GM21619 (cell line): ENCODE measurements at regions not wholly inside any gene's neighbourhood (a gene's known extent, or its start where the extent isn't known, plus 50 kb on each side); places are given as distances from the start of the nearest gene placed in this dataset.
"Not testable (repeated sequence)": the region's sequence is repeated elsewhere in the genome, so short reads cannot be mapped to it uniquely, and the experiment has no call there.

Experiments
- ATAC-seq: cut with Tn5 transposase; IDR thresholded peaks from one replicate; pipeline ENCODE4 v1.9.1; 2021; ENCODE audit not compliant: unreplicated experiment

DNA sequence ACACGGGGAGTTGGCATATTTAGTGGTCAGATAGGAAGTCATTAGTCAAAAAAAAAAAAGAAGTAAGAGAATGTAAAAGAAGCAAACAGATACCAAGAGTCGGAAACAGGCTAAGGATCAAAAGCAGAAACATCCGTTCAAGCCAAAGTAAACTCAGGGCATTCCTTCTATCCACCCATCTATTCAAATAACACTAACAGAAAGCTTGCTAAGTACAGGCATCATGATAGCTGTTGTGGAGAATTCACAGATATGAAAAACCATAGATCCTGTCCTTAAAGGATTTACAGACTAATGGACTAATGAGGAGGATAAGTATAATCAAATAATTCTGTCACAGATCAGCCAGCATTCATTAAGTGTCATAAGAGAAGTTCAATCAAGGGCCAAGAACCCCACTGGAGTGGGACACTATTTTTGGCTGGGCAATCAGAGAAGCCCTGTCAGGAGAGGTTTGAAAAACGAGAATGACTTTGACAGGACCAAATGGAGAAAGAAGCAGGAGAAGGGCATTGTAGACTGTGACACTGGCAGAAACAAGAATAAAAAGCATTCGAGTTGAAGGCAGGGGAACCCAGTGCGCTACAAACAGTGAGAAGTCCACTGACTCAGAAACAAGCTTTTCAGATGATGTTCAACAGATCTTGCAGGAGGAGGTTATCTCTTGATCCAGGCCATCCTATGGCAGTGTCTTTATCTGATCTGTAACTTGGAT lies 154.2 kb upstream of the TSLP start:
- ATAC-seq, result no peak

DNA sequence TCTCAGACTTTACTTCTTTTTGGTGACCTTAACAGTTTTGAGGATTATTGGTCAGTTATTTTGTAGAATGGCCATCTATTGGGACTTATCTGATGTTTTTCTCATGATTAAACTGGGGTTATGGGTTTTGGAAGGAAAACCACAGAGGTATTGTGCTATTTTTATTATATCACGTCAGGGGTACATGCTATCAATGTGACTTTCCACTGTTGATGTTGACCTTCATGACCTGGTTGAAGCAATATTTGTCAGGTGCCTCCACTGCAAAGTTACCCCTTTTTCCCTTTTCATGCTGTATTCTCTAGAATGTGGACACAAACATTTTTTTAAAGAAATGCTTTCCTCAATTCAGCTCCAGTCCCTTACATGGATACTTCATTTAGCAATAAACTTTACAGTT lies 152.8 kb upstream of the TSLP start:
- ATAC-seq, result no peak

DNA sequence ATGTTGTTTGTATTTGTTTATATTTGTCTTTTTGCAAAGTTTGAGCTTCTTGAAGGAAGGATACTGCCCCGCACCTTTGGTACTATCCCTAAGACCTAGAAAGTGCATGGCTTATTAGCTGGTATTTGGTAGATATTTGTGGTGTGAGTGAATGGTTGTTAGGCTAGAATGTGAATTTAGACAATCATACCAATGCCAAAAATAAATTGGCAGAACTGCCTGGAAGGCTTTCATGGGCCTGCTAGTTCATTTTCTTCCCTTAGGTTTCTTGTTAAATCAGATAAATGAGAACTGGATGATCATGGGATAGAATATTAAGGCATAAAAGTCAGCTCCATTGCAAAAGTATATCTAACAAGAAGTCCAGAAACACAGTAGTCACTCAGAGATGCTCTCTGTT lies 147.5 kb upstream of the TSLP start:
- no peak for ATAC-seq

- ATAC-seq, result no peak
Observed at GRCh38 chr5:110925398-110925797, 146.1 kb upstream of the TSLP start.

GRCh38 chr5:110925916-110926315 lies 145.6 kb upstream of the TSLP start:
- ATAC-seq, result no peak

- peak; percentile 98 for ATAC-seq
Observed at GRCh38 chr5:110932755-110933488, 138.6 kb upstream of the TSLP start.

- no peak for ATAC-seq
Observed at GRCh38 chr5:110940136-110940535, 131.4 kb upstream of the TSLP start.

DNA sequence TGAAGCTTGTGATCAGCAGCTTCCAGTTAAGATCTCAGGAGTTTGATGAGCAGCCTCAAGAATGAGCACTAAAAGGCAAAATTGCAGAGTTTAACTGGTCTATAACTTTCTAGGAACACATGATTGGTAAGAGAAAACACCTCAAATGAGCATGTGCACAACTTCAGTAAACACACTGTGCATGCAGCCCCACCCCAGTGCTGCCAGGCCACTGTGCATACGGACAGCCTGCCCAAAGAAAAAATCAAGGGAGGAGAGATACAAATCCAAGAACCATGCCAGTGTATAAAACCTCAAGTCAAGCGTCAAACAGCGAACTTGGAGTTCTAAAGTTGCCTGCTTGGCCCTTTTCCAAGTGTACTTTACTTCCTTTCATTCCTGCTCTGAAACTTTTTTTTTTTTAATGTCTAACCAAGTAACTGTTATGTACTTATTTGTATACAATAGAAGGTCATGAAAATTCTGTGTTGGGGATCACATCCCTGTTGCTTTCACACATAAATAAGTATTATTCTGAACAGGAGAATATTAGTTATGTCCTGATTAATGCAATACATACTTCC lies 125.6 kb upstream of the TSLP start:
- no peak for ATAC-seq

DNA sequence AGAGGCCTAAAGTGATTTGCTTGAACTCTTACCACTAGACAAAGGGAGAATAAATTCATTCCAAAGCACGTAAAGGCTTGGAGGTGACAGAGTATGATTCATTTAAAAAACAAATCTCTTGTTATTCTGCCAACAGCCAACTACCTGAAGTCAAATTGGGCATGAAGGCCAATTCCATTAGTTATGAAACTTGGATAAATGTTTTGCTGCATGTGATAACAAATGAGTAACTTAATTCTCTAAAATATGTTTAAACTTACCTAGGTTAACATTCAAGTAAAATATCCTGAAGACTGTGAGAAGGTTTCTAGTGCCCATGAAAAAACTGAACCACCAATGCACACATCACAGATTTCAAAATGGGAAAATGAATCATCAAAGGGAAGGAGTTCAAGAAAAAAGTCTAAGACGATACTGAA lies 120.1 kb upstream of the TSLP start:
- ATAC-seq, result no peak

DNA sequence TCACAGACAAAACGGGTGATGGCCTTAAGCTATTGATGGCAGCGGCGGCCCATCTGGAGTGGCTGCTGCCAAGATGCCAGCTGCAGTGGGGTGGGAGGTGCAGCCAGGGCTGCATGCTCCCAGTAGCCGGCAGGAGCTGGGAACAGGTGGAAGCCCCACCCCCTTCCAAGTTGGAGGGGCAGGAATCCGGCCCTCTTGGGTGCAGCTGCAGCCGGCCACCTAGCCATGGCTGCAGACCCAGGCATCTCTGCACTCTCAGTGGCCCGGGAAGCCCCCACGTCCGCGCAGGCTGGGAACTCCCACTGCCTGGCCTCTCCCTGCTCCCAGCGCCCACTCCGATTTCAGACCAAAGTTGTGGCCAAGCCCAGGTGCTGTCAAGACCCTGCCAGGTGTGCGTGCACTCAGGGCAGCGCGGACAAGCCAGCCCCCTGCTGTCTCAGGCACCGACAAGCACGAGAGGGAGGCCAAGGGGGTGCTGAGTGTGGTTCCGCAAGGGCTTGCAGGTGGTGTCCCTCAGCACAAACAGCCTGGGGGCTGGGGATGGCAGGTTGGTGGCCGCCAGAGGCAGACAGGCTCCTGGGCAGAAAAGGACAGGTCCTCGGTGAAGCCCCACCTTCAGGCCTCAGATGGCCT lies 115.1 kb upstream of the TSLP start:
- no peak for ATAC-seq

GRCh38 chr5:110956913-110957813 lies 114.3 kb upstream of the TSLP start:
- no peak for ATAC-seq

DNA sequence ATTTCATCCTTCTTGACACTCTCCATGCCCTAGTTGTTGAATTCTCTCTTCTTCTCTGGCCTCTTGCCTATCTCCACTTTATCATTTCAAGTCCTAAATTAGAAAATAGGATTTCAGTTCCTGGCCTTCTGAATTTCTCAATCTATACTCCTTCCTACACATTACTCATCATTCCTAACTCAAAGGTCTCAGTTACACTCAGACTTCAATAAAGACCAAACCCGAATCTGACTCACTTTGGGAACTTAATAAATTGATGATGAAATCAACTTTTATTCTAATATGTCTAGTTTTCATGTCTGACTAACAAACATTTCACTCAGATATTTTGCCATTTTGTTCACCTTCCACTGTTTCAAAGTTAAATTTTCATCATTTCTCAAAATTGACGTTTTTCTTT lies 113.6 kb upstream of the TSLP start:
- ATAC-seq, result no peak

DNA sequence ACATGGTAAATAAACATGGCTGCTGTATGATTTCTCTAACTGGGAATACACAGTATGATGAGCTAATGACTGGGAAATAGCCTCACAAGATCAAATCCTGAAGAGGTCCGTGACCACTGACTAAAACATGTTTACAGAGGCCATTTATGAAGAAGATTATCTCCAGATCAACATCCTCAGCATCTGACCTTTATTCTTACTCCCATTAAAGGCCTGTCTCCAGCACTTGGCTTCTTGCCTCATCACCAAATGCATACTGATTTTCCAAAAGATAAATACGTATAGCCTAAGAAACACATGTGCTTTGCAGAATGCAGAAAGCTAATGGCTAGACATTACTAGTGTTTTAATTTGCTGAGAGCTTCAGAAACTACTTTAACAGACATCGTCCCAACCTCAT lies 108.0 kb upstream of the TSLP start:
- no peak for ATAC-seq

DNA sequence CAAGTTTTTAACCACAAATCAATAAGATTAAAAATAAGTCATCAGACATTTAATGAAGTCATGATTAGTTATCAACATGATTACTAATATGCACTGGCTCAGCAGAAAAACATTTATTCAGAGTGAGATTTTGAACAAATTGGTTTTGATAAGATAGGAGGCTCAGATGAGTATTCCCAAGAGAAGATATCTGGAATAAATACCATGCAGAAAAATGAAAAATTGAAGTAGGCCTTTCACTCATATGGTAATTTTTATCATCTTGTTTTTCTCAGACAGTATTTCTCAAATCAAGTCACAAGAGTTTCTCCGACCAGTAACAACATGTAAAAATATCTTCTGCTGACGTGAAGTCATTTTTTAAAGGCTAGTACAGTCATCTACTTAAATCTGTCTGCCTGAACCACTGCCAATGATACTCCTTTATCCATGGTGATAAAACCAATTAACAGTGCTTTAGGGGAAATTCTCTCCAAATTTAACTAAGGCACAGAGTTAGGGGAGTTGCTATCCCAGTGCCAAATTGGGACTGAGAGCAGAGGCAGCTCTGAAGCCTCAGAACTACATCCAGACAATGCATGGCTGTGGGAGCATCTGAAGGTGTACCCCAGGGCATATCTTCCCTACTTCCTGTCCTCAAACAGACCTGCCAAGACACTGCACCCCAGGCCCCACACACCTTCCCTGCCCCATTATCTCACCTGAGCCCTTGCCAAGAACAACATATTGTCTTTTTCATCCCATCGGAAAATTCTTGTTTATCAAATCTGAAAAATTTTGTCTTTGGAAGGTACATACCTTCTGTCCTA lies 105.5 kb upstream of the TSLP start:
- ATAC-seq, result no peak

DNA sequence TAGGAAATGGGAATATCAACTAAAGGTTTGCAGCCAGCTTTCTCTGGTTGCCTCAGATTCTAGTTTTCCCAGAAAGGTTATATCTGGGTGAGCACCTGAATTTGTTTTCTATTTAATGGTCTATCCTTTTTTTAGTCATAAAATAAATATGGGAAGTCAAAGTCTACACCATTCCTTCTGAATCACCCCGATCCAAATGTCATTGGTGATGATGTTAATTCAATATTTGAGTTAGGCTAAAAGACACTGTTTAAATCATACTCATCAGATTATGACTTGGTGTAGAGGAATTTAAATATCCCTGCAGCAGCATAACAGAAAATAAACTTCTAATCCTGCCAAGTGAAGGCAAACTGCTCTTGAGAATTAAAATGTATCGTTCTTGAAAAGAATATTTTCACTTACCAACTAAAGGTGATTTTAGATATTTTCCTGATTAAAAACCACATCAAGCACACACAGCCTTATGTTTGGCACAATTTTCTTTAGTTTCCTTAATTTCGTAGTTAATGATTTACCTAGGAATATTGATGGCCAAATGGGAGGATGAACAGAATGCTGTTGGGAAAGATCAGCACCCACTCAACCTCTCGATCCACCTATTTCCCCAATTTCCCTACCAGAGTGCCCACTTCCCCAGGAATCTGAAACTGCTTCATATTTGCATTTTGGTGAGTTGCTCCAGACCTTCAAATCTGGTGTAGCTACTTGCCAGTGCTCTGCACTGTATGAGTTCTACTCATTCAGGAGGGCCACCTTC lies 103.1 kb upstream of the TSLP start:
- ATAC-seq, result no peak

DNA sequence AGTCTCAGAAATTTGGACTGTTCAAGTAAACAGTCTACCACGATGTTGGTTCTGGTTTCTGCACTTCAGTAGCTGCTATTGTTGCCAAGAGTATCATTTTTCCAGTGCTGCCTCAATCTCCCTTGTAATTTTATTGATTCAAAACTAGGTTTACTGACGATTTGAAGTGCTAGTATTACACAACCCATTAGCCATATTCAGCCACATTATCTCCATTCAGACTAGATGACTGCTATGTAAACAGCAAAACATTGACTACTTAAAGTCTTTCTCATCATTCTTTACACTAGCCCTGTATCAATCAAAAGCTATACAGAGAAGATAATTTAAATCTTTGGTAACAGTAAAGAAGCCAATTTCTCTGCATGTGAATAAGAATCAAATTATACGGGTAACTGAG lies 102.0 kb upstream of the TSLP start:
- no peak for ATAC-seq

GRCh38 chr5:110973510-110973909 lies 98.0 kb upstream of the TSLP start:
- ATAC-seq, result no peak

DNA sequence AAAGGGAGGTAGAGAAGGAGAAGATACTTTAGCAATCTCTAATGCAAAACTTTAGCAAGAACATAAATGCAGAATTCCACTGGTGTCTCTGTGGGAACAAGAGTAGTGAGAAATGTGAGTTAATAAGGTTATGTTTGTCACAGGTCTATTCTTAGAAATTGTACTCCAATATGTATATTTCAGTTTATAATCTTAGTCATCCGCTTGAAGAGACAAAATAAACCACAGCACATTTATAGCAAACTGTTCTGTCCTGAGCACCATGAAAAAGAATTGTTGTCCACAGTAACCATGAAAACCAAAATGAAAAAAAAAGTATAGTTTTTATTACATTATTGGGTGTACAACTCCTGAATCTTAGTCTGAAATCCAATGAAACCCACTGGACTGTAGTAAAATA lies 93.6 kb upstream of the TSLP start:
- ATAC-seq, result no peak

- not testable (repeated sequence) for ATAC-seq
Observed at GRCh38 chr5:110985882-110986281, 85.6 kb upstream of the TSLP start.
